ENCODE measurements at regions not wholly inside any gene's neighbourhood (a gene's known extent, or its start where the extent isn't known, plus 50 kb on each side); places are given as distances from the start of the nearest gene placed in this dataset.

DNA sequence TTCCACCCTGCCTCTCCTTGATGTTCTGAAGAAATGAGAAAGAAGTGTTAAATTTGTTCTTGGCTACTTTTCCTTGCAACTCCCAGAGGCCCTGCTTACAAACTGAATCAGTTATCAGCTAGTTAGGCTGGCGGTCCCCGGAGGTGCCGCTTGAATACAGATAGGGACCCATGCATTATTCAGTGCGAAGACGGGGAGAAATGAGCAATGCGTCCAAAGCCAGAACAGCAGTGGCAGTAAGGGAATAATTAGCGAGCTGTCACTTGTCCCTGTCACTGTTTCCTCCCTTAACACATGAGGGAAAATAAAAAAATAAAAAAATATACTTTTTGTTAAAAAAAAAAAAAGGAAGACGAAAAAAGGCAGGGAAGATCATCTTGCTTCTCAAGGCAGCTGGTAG lies 528.1 kb downstream of the MN1 start:
- TF ChIP-seq, protein P1, sequence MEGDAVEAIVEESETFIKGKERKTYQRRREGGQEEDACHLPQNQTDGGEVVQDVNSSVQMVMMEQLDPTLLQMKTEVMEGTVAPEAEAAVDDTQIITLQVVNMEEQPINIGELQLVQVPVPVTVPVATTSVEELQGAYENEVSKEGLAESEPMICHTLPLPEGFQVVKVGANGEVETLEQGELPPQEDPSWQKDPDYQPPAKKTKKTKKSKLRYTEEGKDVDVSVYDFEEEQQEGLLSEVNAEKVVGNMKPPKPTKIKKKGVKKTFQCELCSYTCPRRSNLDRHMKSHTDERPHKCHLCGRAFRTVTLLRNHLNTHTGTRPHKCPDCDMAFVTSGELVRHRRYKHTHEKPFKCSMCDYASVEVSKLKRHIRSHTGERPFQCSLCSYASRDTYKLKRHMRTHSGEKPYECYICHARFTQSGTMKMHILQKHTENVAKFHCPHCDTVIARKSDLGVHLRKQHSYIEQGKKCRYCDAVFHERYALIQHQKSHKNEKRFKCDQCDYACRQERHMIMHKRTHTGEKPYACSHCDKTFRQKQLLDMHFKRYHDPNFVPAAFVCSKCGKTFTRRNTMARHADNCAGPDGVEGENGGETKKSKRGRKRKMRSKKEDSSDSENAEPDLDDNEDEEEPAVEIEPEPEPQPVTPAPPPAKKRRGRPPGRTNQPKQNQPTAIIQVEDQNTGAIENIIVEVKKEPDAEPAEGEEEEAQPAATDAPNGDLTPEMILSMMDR (IDR thresholded peaks at IDR 0.05) = no peak
- Histone ChIP-seq H3K27ac (no peak overlapping the region), H3K9me3 (peaks cover 0 to 6% of the 10 kb centered on the region in 2 donors), H3K27me3 (no peaks in the 10 kb centered on the region), H3K4me1 (no peaks in the 10 kb centered on the region), H3K4me3 (no peak overlapping the region), H3K36me3 (no peaks in the 10 kb centered on the region)
- intact Hi-C loops (cut with DNase I) = no loop called here
- DNase-seq (ENCODE audit: low spot score in 2 of 2) = no peak

DNA sequence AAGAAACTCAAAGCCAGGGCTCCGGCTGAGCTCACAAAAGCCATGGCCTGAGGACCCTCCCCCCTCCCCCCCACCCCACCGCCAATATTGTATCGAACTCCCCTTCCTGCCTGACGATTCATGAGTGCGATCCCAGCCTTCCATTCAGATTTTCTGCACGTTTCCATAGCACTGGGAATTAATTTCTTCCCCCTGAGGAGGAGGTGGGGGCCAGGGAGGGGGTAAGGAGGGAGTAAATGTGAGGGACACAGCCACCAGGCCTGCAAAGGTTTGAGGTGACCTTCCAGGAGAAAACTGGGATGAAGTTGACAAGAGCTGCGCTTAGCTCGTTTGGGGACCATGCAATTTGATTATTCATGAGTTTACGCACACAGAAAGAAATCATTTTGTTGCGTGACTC lies 527.7 kb downstream of the MN1 start:
- H3K27ac ChIP-seq = no peak overlapping the region
- no peaks in the 10 kb centered on the region for H3K27me3 ChIP-seq
- no peaks in the 10 kb centered on the region for H3K4me1 ChIP-seq
- H3K9me3 ChIP-seq = peaks cover 0 to 6% of the 10 kb centered on the region in 2 donors
- intact Hi-C loops (cut with DNase I) = no loop called here
- TF ChIP-seq, protein P1 (IDR thresholded peaks at IDR 0.05) = no peak
- H3K36me3 ChIP-seq = no peaks in the 10 kb centered on the region
- no peak for DNase-seq (ENCODE audit: low spot score in 2 of 2)
- H3K4me3 ChIP-seq = no peak overlapping the region

DNA sequence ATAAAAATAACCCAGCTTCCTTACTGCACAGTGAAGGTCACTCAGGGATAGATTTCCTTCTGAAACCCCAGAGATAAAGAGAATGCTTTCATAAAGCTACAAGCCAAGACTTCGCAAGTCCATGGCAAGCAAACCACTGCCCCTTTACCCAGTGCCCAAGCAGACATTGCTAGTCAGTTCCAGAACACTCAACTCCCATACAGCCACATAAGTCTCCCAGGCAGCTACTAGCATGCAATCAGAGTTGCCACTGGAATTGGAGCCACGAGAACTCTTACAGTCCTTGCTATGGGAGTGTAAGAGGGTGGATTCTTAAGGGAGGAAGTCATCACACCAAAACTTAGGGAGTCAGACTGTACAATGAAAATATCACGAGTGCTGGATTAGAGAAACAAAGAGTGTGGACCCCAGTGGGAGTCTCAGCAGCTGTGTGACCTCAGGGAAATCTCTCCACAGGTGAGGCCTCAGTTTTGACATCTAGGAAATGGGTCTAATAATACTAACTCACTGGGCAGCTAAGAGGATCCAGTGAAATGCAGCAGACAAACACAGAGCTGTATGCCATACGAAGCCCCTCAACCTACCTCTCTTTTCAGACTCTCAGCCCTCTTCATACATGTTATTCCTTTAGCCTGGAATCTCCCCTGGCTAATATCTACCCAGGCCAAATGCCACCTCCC lies 526.6 kb downstream of the MN1 start:
- Histone ChIP-seq H3K4me1 (no peaks in the 10 kb centered on the region), H3K27me3 (no peaks in the 10 kb centered on the region), H3K9me3 (peaks cover 0 to 6% of the 10 kb centered on the region in 2 donors), H3K36me3 (no peaks in the 10 kb centered on the region), H3K4me3 (no peak overlapping the region), H3K27ac (no peak overlapping the region)
- intact Hi-C loops (cut with DNase I) = no loop called here
- TF ChIP-seq, protein P1 (IDR thresholded peaks at IDR 0.05) = no peak
- no peak for DNase-seq (ENCODE audit: low spot score in 2 of 2)

DNA sequence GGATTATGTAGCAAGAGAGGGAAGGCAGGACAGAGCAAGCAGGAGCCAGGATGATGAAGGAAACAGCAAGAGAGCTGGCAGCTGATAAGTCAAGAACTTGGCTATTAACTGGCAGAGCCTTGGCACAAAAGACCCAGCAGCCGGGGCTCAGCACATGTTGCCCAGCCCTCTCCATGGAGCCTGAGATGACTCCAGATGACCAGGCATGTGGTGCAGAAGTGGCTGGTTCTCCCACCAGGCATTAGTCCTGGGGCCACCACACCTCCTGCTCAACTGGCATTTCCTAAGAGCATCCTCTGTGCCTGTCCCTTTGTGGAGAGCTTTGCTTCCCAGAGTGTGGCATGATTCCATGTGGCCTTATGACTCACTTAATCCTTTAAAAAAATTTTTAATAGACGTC lies 522.6 kb downstream of the MN1 start:
- TF ChIP-seq, protein P1 (IDR thresholded peaks at IDR 0.05) = no peak
- Histone ChIP-seq H3K9me3 (peaks cover 0 to 11% of the 10 kb centered on the region in 2 donors), H3K36me3 (no peaks in the 10 kb centered on the region), H3K27me3 (no peaks in the 10 kb centered on the region), H3K4me1 (no peaks in the 10 kb centered on the region), H3K4me3 (no peak overlapping the region), H3K27ac (no peak overlapping the region)
- intact Hi-C loops (cut with DNase I) = no loop called here
- DNase-seq (ENCODE audit: low spot score in 2 of 2) = no peak

DNA sequence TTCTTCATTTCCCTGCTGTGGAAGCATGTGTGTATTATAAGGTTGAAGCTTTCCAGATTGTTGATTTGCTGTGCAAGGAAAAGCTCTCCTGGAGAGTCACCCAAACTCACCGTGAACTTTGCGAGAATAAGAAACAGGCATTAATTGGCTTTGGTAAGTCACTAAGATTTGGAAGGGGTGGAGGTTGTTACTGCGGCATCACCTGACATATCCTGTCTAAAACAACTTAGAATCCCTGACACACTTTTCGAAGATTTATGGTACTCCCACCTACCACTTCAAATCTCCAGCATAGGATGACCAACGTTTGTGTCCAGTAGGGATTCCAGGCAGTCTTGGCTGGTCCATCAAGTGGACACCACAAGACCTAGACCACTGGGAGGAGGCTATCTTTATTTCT lies 518.3 kb downstream of the MN1 start:
- no peaks in the 10 kb centered on the region for H3K4me1 ChIP-seq
- no peak for DNase-seq (ENCODE audit: low spot score in 2 of 2)
- TF ChIP-seq, protein P1 (IDR thresholded peaks at IDR 0.05) = no peak

DNA sequence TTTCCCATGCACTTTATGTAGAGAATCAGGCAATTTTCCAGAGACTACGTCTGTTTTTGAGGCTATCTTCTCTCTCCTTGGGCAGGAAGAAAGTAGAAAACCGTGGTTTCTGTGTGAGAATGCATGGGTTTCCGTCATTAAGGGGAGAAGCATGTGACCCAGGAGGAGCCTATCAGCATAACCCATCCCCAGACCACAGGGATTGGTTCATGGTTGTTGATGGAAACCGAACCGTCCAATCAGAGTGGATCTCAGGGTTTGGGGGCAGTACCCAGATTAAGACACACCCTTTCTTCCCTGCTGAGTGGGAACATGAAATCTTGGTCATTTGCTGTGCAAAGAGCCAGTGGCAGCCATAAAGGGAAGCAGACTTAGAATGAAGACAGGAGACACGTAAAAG lies 517.8 kb downstream of the MN1 start:
- TF ChIP-seq, protein P1 (IDR thresholded peaks at IDR 0.05) = no peak
- intact Hi-C loops (cut with DNase I) = no loop called here
- Histone ChIP-seq H3K4me3 (no peak overlapping the region), H3K4me1 (no peaks in the 10 kb centered on the region), H3K27me3 (no peaks in the 10 kb centered on the region), H3K9me3 (peaks cover 0 to 5% of the 10 kb centered on the region in 2 donors), H3K27ac (no peak overlapping the region), H3K36me3 (no peaks in the 10 kb centered on the region)
- no peak for DNase-seq (ENCODE audit: low spot score in 2 of 2)

More for the DNA sequence above, 518.3 kb downstream of the MN1 start:
- Histone ChIP-seq H3K27ac (no peak overlapping the region), H3K4me3 (no peak overlapping the region), H3K9me3 (peaks cover 0 to 5% of the 10 kb centered on the region in 2 donors), H3K27me3 (no peaks in the 10 kb centered on the region), H3K36me3 (no peaks in the 10 kb centered on the region)
- intact Hi-C loops (cut with DNase I) = no loop called here
